IMR-90 (cell line): ENCODE measurements at regions not wholly inside any gene's neighbourhood (a gene's known extent, or its start where the extent isn't known, plus 50 kb on each side); places are given as distances from the start of the nearest gene placed in this dataset.

Source experiments
- ATAC-seq: fragments of 200-7000 bp; cut with Tn5 transposase; 2 replicates; pipeline ENCODE4 v1.9.1; 2020; ENCODE audit warnings: low read depth, mild to moderate bottlenecking, moderate library complexity
- BruUV-seq: library from RNA; stranded (reverse); fragments of 400-500 nt; replicated peaks from 2 replicates; lab custom pipeline; 2021; lab: Mats Ljungman, UMichigan
- CTCF ChIA-PET: fragments of 300-600 bp; formaldehyde crosslinking; extraction: SDS; loops from one replicate; lab custom pipeline; 2021; ENCODE audit warnings: antibody characterized with exemption; lab: Yijun Ruan, JAX
- POLR2A ChIA-PET: fragments of 300-600 bp; sonication (Branson Sonifier 250); formaldehyde crosslinking; loops from one replicate; lab custom pipeline; 2022; ENCODE audit warnings: antibody characterized with exemption; ENCODE audit not compliant: unreplicated experiment; lab: Charles Lee
- DNase-seq: peaks from one replicate; pipeline ENCODE4 v3.0.0; 2013
- H2AFZ ChIP-seq: replicated peaks from 2 replicates; pipeline ENCODE3; 2013; ENCODE audit warnings: low read length, mild to moderate bottlenecking; ENCODE audit not compliant: poor library complexity
- H2AK5ac ChIP-seq: 2 replicates; pipeline ENCODE4 v1.6.1; 2013; ENCODE audit warnings: low read depth, low read length, inconsistent platforms
- H2AK9ac ChIP-seq: replicated peaks from 2 replicates; pipeline ENCODE3; 2013; ENCODE audit warnings: mild to moderate bottlenecking, low read depth, low read length, moderate library complexity; ENCODE audit not compliant: poor library complexity
- H2BK120ac ChIP-seq: 2 replicates; pipeline ENCODE4 v1.6.1; 2013; ENCODE audit warnings: low read depth, low read length, inconsistent platforms
- H2BK15ac ChIP-seq: 3 replicates; pipeline ENCODE4 v1.6.1; 2013; ENCODE audit warnings: low read depth, low read length, inconsistent platforms
- H2BK20ac ChIP-seq: 2 replicates; pipeline ENCODE4 v1.6.1; 2013; ENCODE audit warnings: low read depth, mild to moderate bottlenecking, inconsistent platforms, low read length, moderate library complexity
- H2BK5ac ChIP-seq: 2 replicates; pipeline ENCODE4 v1.6.1; 2013; ENCODE audit warnings: mild to moderate bottlenecking, low read depth, low read length, inconsistent platforms; ENCODE audit not compliant: poor library complexity, severe bottlenecking
- H3K14ac ChIP-seq: replicated peaks from 2 replicates; pipeline ENCODE4 v1.6.1; 2013; ENCODE audit warnings: low read depth, low read length, inconsistent platforms
- H3K18ac ChIP-seq: 2 replicates; pipeline ENCODE4 v1.6.1; 2013; ENCODE audit warnings: low read depth, low read length, control low read depth
- H3K23ac ChIP-seq: 2 replicates; pipeline ENCODE4 v1.6.1; 2013; ENCODE audit warnings: low read depth, low read length, inconsistent platforms
- H3K27ac ChIP-seq: 2 replicates; pipeline ENCODE4 v1.5.1; 2013; ENCODE audit warnings: mild to moderate bottlenecking, control low read depth, low read length; ENCODE audit not compliant: insufficient read depth
- H3K27me3 ChIP-seq: 2 replicates; pipeline ENCODE4 v1.6.1; 2013; ENCODE audit warnings: low read length; ENCODE audit not compliant: control insufficient read depth, insufficient read depth
- H3K36me3 ChIP-seq: 2 replicates; pipeline ENCODE4 v1.6.1; 2013; ENCODE audit warnings: low read length, mixed read lengths; ENCODE audit not compliant: control insufficient read depth, insufficient read depth
- H3K4ac ChIP-seq: 2 replicates; pipeline ENCODE4 v1.6.1; 2013; ENCODE audit warnings: low read depth, low read length, inconsistent platforms
- H3K4me1 ChIP-seq: 2 replicates; pipeline ENCODE4 v1.6.1; 2013; ENCODE audit warnings: low read length, mixed read lengths; ENCODE audit not compliant: control insufficient read depth, insufficient read depth
- H3K4me2 ChIP-seq: 2 replicates; pipeline ENCODE4 v1.6.1; 2013; ENCODE audit warnings: low read depth, mild to moderate bottlenecking, control low read depth, low read length, moderate library complexity
- H3K4me3 ChIP-seq: 2 replicates; pipeline ENCODE4 v1.5.1; 2013; ENCODE audit warnings: low read depth, mild to moderate bottlenecking, control low read depth, low read length, moderate library complexity; ENCODE audit not compliant: insufficient read depth
- H3K56ac ChIP-seq: 2 replicates; pipeline ENCODE4 v1.6.1; 2013; ENCODE audit warnings: low read length, inconsistent platforms; ENCODE audit not compliant: insufficient read depth; ENCODE audit errors: extremely low read depth
- H3K79me1 ChIP-seq, 2 experiments: 2 replicates each; pipeline ENCODE4 v1.6.1; 2013; ENCODE audit warnings: low read length in 2 of 2, inconsistent platforms in 1 of 2, low read depth in 1 of 2
- H3K9ac ChIP-seq: 2 replicates; pipeline ENCODE4 v1.6.1; 2013; ENCODE audit warnings: low read depth, low read length, control low read depth
- H3K9me1 ChIP-seq: 2 replicates; pipeline ENCODE4 v1.6.1; 2013; ENCODE audit warnings: low read length, inconsistent platforms; ENCODE audit not compliant: insufficient read depth
- H3K9me3 ChIP-seq: 2 replicates; pipeline ENCODE4 v1.6.1; 2013; ENCODE audit warnings: low read length; ENCODE audit not compliant: control insufficient read depth, insufficient read depth
- H4K20me1 ChIP-seq: 2 replicates; pipeline ENCODE4 v1.6.1; 2013; ENCODE audit warnings: low read length, inconsistent platforms; ENCODE audit not compliant: insufficient read depth
- H4K5ac ChIP-seq: 2 replicates; pipeline ENCODE4 v1.6.1; 2013; ENCODE audit warnings: mild to moderate bottlenecking, low read depth, low read length, control low read depth
- H4K8ac ChIP-seq, 2 experiments: 2 replicates each; pipeline ENCODE4 v1.6.1; 2013; ENCODE audit warnings: low read depth in 2 of 2, low read length in 2 of 2, control low read depth in 1 of 2, inconsistent platforms in 1 of 2
- H4K91ac ChIP-seq: 2 replicates; pipeline ENCODE4 v1.6.1; 2013; ENCODE audit warnings: low read depth, low read length, inconsistent platforms; ENCODE audit not compliant: insufficient read depth
- CEBPB ChIP-seq: IDR thresholded peaks from 2 replicates; pipeline ENCODE4 v1.6.1; 2012; ENCODE audit warnings: low read depth, low read length, improper control_type of control experiment
- CHD1 ChIP-seq: IDR thresholded peaks from 2 replicates; pipeline ENCODE4 v1.6.1; 2012; ENCODE audit warnings: low read depth, low read length, improper control_type of control experiment
- MAFK ChIP-seq: IDR thresholded peaks from 2 replicates; pipeline ENCODE4 v1.6.1; 2012; ENCODE audit warnings: low read depth, low read length, improper control_type of control experiment
- SMC3 ChIP-seq: fragments of 150-350 bp; IDR thresholded peaks from 2 replicates; pipeline ENCODE4 v1.6.1; 2016; ENCODE audit warnings: low read depth, mild to moderate bottlenecking, antibody characterized with exemption, low read length, moderate library complexity
- WGBS, 2 experiments: methylation state at CpG; one replicate each; pipeline versions ENCODE4 v1.1.5 to v1.1.7; 2013; ENCODE audit warnings: missing lambda C conversion rate in 2 of 2; ENCODE audit not compliant: insufficient read length in 1 of 2; ENCODE audit errors: extremely low coverage in 2 of 2; 5-methylcytosine and 5-hydroxymethylcytosine counted together
- dilution Hi-C: fragments of 300-500 bp; cut with HindIII; formaldehyde crosslinking; loops from one replicate; pipeline ENCODE4 v1.14.3; 2018; ENCODE audit warnings: low sequenced_read_pairs; ENCODE audit not compliant: unreplicated experiment
- in situ Hi-C: fragments of 300-500 bp; cut with MboI; formaldehyde crosslinking; loops from 3 replicates; pipeline ENCODE4 v1.14.3; 2019; ENCODE audit warnings: low sequenced_read_pairs, inconsistent platforms, mixed read lengths
- intact Hi-C: fragments of 100-400 bp; cut with micrococcal nuclease; formaldehyde crosslinking; loops from 2 replicates; pipeline ENCODE4 v1.10.0; 2022

- in situ Hi-C loops (no loop called here), dilution Hi-C loops (no loop called here), intact Hi-C loops (no loop called here)
- H3K36me3 ChIP-seq: no peaks in the 10 kb centered on the region
- no peaks in the 10 kb centered on the region for H4K20me1 ChIP-seq
- no peak overlapping the region for H2BK5ac ChIP-seq
- no peak overlapping the region for H3K4me3 ChIP-seq
- H4K8ac ChIP-seq: no peak overlapping the region
- H3K23ac ChIP-seq: no peak overlapping the region
- H3K9me3 ChIP-seq: peaks cover 26% of the 10 kb centered on the region
- no peak overlapping the region for H3K4ac ChIP-seq
- H3K4me1 ChIP-seq: no peaks in the 10 kb centered on the region
- H3K9ac ChIP-seq: no peak overlapping the region
- no peaks in the 10 kb centered on the region for H3K79me1 ChIP-seq
- H3K27ac ChIP-seq: no peak overlapping the region
- H3K14ac ChIP-seq: no peak overlapping the region
- ChIA-PET POLR2A (no interaction called here), CTCF (no interaction called here)
- no peak overlapping the region for H3K18ac ChIP-seq
- no peak overlapping the region for H2AFZ ChIP-seq
- no peak for DNase-seq
- H3K27me3 ChIP-seq: no peaks in the 10 kb centered on the region
- no peak overlapping the region for H2BK20ac ChIP-seq
- no peak overlapping the region for H4K5ac ChIP-seq
- no peak for ATAC-seq
- no peak overlapping the region for H2BK15ac ChIP-seq
- no peak for TF ChIP-seq CHD1
- no peak for TF ChIP-seq CEBPB
- TF ChIP-seq SMC3: no peak
- TF ChIP-seq MAFK: no peak
- no peaks in the 10 kb centered on the region for H3K9me1 ChIP-seq
- no TSS peak for BruUV-seq
- no peak overlapping the region for H3K4me2 ChIP-seq
- no peak overlapping the region for H2BK120ac ChIP-seq
- H4K91ac ChIP-seq: no peak overlapping the region
- no peak overlapping the region for H2AK9ac ChIP-seq
- WGBS, 2 experiments: no CpG with 5 or more reads among the region's 3 CpGs
- H3K56ac ChIP-seq: no peak overlapping the region
- H2AK5ac ChIP-seq: no peak overlapping the region
Observed at GRCh38 chrX:1784773-1785172, 169.9 kb downstream of the ASMT start.
